SK-N-MC (cell line): ENCODE measurements at regions not wholly inside any gene's neighbourhood (a gene's known extent, or its start where the extent isn't known, plus 50 kb on each side); places are given as distances from the start of the nearest gene placed in this dataset.
A peak's percentile ranks its signal among the peaks of the same experiment; 100 is the strongest.

Source experiments
- DNase-seq: peaks from one replicate; pipeline ENCODE4 v3.0.0-alpha.2; 2011; ENCODE audit warnings: low read depth, low spot score
- H3K27ac ChIP-seq: fragments of 200-600 bp; sonication (generic); 2 replicates; pipeline ENCODE4 v1.5.1; 2016; ENCODE audit warnings: mixed run types
- H3K36me3 ChIP-seq: fragments of 200-600 bp; sonication (generic); 2 replicates; pipeline ENCODE4 v1.6.1; 2017; ENCODE audit warnings: antibody characterized with exemption, low read length, mixed read lengths; ENCODE audit not compliant: insufficient read depth
- H3K4me3 ChIP-seq: fragments of 200-600 bp; sonication (generic); 2 replicates; pipeline ENCODE4 v1.5.1; 2016
- H3K9ac ChIP-seq: fragments of 200-600 bp; sonication (generic); 2 replicates; pipeline ENCODE4 v1.8.0; 2017; ENCODE audit warnings: mixed run types, mixed read lengths; ENCODE audit not compliant: insufficient read length
- H3K9me3 ChIP-seq: fragments of 200-600 bp; sonication (generic); 2 replicates; pipeline ENCODE4 v1.6.1; 2017; ENCODE audit warnings: low read depth, mild to moderate bottlenecking, antibody characterized with exemption, low read length, moderate library complexity, mixed read lengths
- EZH2 ChIP-seq: fragments of 200-600 bp; sonication (generic); IDR thresholded peaks from one replicate; pipeline ENCODE4 v1.6.1; 2017; ENCODE audit warnings: antibody characterized with exemption
- FOXP2 ChIP-seq: optimal IDR thresholded peaks from 2 replicates; pipeline ENCODE3; 2011; ENCODE audit warnings: mild to moderate bottlenecking, moderate library complexity; ENCODE audit not compliant: insufficient read depth; ENCODE audit errors: extremely low read length, control extremely low read depth
- POLR2AphosphoS5 ChIP-seq: IDR thresholded peaks from 2 replicates; pipeline ENCODE4 v1.6.1; 2012; ENCODE audit warnings: mild to moderate bottlenecking, low read depth, low read length, borderline replicate concordance

GRCh38 chr2:223450246-223450645 is 151.9 kb downstream of the SCG2 start:
- no peak for TF ChIP-seq EZH2
- TF ChIP-seq POLR2AphosphoS5, result no peak
- no peak for TF ChIP-seq FOXP2
- no peak overlapping the region for H3K4me3 ChIP-seq
- no peak overlapping the region for H3K27ac ChIP-seq
- no peaks in the 10 kb centered on the region for H3K9me3 ChIP-seq
- DNase-seq, result no peak
- no peak overlapping the region for H3K9ac ChIP-seq
- H3K36me3 ChIP-seq, result no peaks in the 10 kb centered on the region; the same call in 1 of the 2 replicates

GRCh38 chr2:223457301-223457700 is 144.9 kb downstream of the SCG2 start:
- no peak for DNase-seq
- TF ChIP-seq EZH2, result no peak
- TF ChIP-seq POLR2AphosphoS5, result no peak
- TF ChIP-seq FOXP2, result no peak
- Histone ChIP-seq H3K27ac (no peak overlapping the region), H3K9ac (no peak overlapping the region), H3K4me3 (no peak overlapping the region), H3K36me3 (no peaks in the 10 kb centered on the region), H3K9me3 (no peaks in the 10 kb centered on the region)

- no peak overlapping the region for H3K9ac ChIP-seq
- no peak for DNase-seq
Measured at GRCh38 chr2:223459328-223459939, 142.7 kb downstream of the SCG2 start.

GRCh38 chr2:223460209-223460608 is 142.0 kb downstream of the SCG2 start:
- Histone ChIP-seq H3K27ac (no peak overlapping the region), H3K36me3 (no peaks in the 10 kb centered on the region), H3K9ac (no peak overlapping the region), H3K4me3 (no peak overlapping the region), H3K9me3 (no peaks in the 10 kb centered on the region)
- DNase-seq, result no peak
- no peak for TF ChIP-seq POLR2AphosphoS5
- no peak for TF ChIP-seq FOXP2
- no peak for TF ChIP-seq EZH2

More at GRCh38 chr2:223459328-223459939, 142.7 kb downstream of the SCG2 start:
- Histone ChIP-seq H3K27ac (no peak overlapping the region), H3K9me3 (no peaks in the 10 kb centered on the region), H3K4me3 (no peak overlapping the region), H3K36me3 (no peaks in the 10 kb centered on the region)
- TF ChIP-seq FOXP2 (no peak), POLR2AphosphoS5 (no peak), EZH2 (no peak)

- no peak overlapping the region for H3K9ac ChIP-seq
- no peak for TF ChIP-seq FOXP2
- TF ChIP-seq EZH2, result no peak
- no peak for TF ChIP-seq POLR2AphosphoS5
- no peak for DNase-seq
- H3K27ac ChIP-seq, result no peak overlapping the region
- H3K4me3 ChIP-seq, result no peak overlapping the region
- no peaks in the 10 kb centered on the region for H3K36me3 ChIP-seq
- H3K9me3 ChIP-seq, result no peaks in the 10 kb centered on the region
Measured at GRCh38 chr2:223460774-223461211, 141.4 kb downstream of the SCG2 start.

- H3K36me3 ChIP-seq, result no peaks in the 10 kb centered on the region
- TF ChIP-seq EZH2, result no peak
- no peak for TF ChIP-seq POLR2AphosphoS5
- no peak for TF ChIP-seq FOXP2
- H3K27ac ChIP-seq, result no peak overlapping the region
- peaks cover 4% of the 10 kb centered on the region; the same call in 1 of the 2 replicates for H3K9me3 ChIP-seq
- H3K4me3 ChIP-seq, result no peak overlapping the region
- no peak for DNase-seq
- no peak overlapping the region for H3K9ac ChIP-seq
Measured at GRCh38 chr2:223464071-223464470, 138.1 kb downstream of the SCG2 start.

- Histone ChIP-seq H3K36me3 (no peaks in the 10 kb centered on the region), H3K9me3 (peaks cover 4% of the 10 kb centered on the region; the same call in 1 of the 2 replicates), H3K9ac (no peak overlapping the region), H3K27ac (no peak overlapping the region), H3K4me3 (no peak overlapping the region)
- no peak for TF ChIP-seq POLR2AphosphoS5
- no peak for TF ChIP-seq FOXP2
- TF ChIP-seq EZH2, result no peak
- DNase-seq, result peak; percentile 45
Measured at GRCh38 chr2:223465793-223466192, 136.4 kb downstream of the SCG2 start.

- Histone ChIP-seq H3K9me3 (peaks cover 4% of the 10 kb centered on the region; the same call in 1 of the 2 replicates), H3K4me3 (no peak overlapping the region), H3K36me3 (no peaks in the 10 kb centered on the region), H3K9ac (no peak overlapping the region), H3K27ac (no peak overlapping the region)
- TF ChIP-seq POLR2AphosphoS5, result no peak
- no peak for TF ChIP-seq FOXP2
- TF ChIP-seq EZH2, result no peak
- no peak for DNase-seq
Measured at GRCh38 chr2:223467196-223467595, 135.0 kb downstream of the SCG2 start.
